ENCODE measurements at regions not wholly inside any gene's neighbourhood (a gene's known extent, or its start where the extent isn't known, plus 50 kb on each side); places are given as distances from the start of the nearest gene placed in this dataset.

DNA sequence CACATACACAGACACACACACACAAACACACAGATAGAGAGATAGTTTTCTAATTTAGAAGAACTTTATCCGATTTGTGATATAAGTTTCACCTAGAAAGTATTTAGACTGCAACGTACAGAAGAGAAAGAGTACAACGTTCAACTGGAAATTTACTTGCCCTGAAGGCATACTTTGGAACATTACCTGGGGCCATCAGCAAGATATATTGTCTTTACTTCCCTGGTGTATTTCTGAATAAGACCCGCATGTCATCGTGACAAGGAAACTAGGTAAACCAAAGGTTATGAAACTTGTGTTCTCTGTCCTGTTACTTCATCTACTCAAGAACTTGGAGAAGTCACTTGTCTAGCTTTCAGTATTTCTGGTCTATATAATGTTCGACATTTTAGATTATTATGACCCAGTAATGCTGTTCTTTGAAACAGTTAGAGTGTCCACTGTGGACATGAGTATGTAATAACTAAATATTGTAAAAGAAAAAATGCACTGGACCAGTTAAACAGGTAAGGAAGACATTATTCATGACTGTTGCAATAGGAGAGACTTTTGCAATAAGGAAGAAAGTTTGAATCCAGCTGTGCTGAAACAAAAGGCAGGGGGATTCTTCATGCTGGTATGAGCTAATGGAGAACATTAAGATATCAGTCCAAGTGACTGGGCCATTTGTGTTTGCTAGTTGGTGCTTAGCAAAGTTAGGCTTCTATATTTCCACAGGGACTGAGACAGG, 1791.1 kb downstream of the MAT2B start:
- in situ Hi-C loops (cut with MboI; ENCODE audit: low sequenced_read_pairs) = no loop called here

- in situ Hi-C loops (cut with MboI; ENCODE audit: low sequenced_read_pairs) = no loop called here
Observed at GRCh38 chr5:165304193-165304827, 1798.9 kb downstream of the MAT2B start.

- in situ Hi-C loops (cut with MboI; ENCODE audit: low sequenced_read_pairs) = no loop called here
Observed at GRCh38 chr5:165305596-165305995, 1800.2 kb downstream of the MAT2B start.

GRCh38 chr5:165309446-165309845, 1804.0 kb downstream of the MAT2B start:
- in situ Hi-C loops (cut with MboI; ENCODE audit: low sequenced_read_pairs) = no loop called here

GRCh38 chr5:165310031-165310430, 1804.6 kb downstream of the MAT2B start:
- in situ Hi-C loops (cut with MboI; ENCODE audit: low sequenced_read_pairs) = no loop called here

- in situ Hi-C loops (cut with MboI; ENCODE audit: low sequenced_read_pairs) = no loop called here
Observed at GRCh38 chr5:165321912-165322311, 1816.5 kb downstream of the MAT2B start.

DNA sequence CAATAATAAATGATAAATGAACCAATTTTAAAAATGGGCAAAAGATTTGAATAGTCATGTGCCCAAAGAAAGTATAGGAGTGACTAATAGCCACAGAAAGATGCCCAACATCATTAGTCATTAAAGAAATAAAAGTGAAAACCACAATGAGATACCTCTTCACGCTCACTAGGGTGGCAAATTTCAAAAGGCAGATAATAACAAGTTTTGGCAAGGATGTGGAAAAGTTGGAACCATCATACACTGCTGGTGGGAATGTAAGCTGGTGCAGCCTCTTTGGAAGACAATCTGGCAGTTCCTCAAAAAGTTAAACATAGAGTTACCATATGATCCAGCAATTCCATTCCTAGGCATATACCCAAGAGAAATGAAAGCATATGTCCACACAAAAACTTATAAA, 1819.8 kb downstream of the MAT2B start:
- in situ Hi-C loops (cut with MboI; ENCODE audit: low sequenced_read_pairs) = no loop called here

GRCh38 chr5:165327631-165328030, 1822.2 kb downstream of the MAT2B start:
- in situ Hi-C loops (cut with MboI; ENCODE audit: low sequenced_read_pairs) = no loop called here

DNA sequence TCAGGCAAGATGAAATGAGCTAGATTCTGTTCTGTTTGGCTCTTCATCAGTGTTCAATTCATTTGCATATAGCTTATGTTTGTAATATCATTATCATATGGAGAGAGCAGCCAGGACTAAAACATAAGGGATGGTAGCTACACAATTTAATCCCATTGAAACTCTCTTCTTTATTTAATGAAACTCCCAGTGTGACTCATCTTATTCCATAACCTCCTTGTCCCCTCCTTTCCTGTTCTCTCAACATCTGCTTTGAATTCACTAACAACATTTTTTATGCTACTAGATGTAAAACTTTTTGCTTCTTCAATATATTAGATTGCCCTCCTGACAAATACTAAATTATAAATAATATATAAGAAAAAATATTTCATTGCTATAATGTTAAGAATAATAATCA, 1823.4 kb downstream of the MAT2B start:
- in situ Hi-C loops (cut with MboI; ENCODE audit: low sequenced_read_pairs) = no loop called here

- in situ Hi-C loops (cut with MboI; ENCODE audit: low sequenced_read_pairs) = no loop called here
Observed at GRCh38 chr5:165333623-165334022, 1828.2 kb downstream of the MAT2B start.

- in situ Hi-C loops (cut with MboI; ENCODE audit: low sequenced_read_pairs) = no loop called here
Observed at GRCh38 chr5:165334201-165334600, 1828.8 kb downstream of the MAT2B start.

- in situ Hi-C loops (cut with MboI; ENCODE audit: low sequenced_read_pairs) = no loop called here
Observed at GRCh38 chr5:165349735-165350134, 1844.3 kb downstream of the MAT2B start.

DNA sequence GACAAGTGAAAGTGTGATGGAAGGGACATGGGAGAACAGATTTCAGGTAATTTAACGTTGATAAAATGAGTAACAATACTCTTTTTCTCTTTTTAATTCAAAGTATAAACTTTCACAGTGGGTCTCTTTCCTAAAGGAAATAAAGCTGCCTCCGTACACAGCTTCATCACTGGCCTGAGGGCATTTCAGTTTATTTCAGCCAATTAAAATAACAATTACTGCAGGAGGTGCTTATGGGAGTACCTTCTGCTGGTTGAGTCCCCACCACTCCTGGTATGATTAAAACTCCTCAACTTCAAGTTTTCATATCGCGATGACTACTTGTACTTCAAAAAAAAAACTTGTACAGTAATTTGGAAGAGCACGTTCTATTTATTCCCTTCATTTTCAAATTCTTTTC, 1845.9 kb downstream of the MAT2B start:
- in situ Hi-C loops (cut with MboI; ENCODE audit: low sequenced_read_pairs) = no loop called here

GRCh38 chr5:165360366-165360765, 1854.9 kb downstream of the MAT2B start:
- in situ Hi-C loops (cut with MboI; ENCODE audit: low sequenced_read_pairs) = no loop called here

DNA sequence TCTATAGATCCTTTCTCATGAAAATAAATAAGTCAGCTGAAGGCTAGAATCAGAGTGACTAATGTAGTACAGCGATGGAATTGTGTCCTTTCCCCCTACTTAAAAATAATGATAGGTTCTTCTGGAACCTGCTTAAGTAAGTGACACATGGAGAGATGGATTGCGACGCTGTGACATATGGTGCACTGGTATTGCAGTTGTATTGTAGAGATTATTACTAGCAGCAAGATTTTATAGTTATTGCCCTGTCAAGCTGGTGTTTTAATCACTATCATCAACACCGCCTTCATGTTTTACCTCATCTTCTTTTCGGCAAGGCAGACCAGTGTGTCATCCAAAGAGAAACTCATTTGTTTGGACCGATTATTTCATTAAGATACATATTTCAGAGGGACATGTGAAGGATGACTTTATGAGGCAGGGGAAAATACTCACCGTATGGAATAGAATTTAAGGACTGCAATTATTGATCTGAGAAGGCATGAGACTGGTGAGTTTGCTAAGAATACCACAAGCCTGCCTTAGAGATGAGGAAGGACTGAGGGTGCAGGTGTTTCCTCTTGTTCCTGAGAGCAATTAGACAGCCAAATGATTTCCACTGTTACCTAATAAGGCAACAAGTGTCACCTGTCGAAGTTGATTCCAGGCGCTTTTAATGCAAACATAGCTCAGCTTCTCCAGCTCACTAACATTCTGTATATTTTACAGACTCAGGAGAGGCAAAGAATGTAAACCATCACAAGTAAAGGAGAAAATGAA, 1855.5 kb downstream of the MAT2B start:
- in situ Hi-C loops (cut with MboI; ENCODE audit: low sequenced_read_pairs) = no loop called here

- in situ Hi-C loops (cut with MboI; ENCODE audit: low sequenced_read_pairs) = no loop called here
Observed at GRCh38 chr5:165370233-165370632, 1864.8 kb downstream of the MAT2B start.

DNA sequence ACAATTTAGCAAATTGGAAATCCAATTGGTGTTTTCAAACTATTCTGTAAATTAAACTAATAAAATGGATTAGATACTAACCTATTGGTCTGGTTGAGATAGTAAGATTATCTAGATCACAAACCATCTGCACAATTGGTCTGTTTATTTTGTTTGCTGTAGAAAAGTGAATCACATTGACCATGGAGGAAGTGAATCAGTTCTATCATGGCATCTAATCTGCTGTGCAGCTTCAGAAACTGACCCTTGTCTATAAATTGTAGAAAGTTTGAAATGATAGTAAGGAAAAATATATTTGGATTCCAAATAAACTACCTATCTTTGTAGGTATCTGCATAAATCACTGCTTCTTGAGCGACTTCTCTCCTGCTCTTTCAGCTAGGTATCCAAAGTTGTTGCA, 1865.4 kb downstream of the MAT2B start:
- in situ Hi-C loops (cut with MboI; ENCODE audit: low sequenced_read_pairs) = no loop called here

DNA sequence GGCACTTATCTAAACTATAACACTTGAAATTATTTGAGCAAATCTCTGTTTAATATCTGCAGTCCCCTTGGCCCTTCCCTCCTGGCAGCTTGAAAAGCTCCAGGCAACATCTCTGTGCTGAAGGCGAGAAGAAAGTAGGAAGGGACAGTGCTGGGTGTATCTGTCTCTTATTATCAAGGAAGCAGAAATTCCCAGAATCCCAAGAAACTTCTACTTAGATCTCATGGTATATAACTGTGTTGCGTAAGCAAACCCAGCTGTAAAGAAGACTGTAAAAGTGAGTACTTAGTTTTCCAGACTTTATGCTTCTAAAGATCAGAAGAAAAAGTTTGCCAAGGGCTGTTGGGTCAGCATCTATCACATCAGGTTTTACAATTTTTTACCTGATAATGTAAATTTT, 1869.8 kb downstream of the MAT2B start:
- in situ Hi-C loops (cut with MboI; ENCODE audit: low sequenced_read_pairs) = no loop called here

DNA sequence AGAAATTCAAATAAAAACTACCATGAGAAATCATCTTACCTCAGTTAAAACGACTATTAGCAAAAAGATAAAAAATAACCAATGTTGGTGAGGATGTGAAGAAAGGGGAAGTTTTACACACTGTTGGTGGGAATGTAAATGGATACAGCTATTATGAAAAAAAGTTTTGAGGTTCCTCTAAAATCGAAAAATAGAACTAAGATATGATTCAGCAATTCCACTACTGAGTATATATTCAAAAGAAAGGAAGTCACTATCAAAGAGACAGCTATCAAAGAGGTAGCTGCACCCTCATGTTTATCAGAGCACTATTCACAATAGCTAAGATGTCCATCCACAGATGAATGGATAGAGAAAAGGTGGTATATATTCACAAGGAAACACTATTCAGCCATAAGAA, 1888.4 kb downstream of the MAT2B start:
- in situ Hi-C loops (cut with MboI; ENCODE audit: low sequenced_read_pairs) = no loop called here

GRCh38 chr5:165397516-165397915, 1892.1 kb downstream of the MAT2B start:
- in situ Hi-C loops (cut with MboI; ENCODE audit: low sequenced_read_pairs) = no loop called here

GRCh38 chr5:165400086-165400485, 1894.7 kb downstream of the MAT2B start:
- in situ Hi-C loops (cut with MboI; ENCODE audit: low sequenced_read_pairs) = no loop called here

DNA sequence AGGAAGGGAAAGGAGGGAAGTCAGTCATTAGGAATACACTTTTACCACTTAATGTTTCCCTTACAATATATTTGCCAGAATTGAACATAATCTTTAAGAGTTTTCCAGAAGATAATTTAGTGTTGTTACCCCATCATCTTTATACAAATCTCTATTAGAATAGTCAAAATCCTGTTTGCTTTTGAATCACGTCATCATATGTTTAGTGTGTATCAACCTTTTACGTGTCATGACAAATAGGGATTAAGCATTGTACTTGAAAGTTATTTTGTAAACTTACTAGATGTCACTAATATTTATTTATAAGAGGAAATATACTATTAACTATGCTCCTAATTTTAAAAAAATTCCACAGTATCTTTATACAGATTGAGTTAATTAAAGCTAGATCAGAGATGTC, 1899.5 kb downstream of the MAT2B start:
- in situ Hi-C loops (cut with MboI; ENCODE audit: low sequenced_read_pairs) = no loop called here

Data from HL-60/S4 (cell line).